GM12875 (cell line): ENCODE measurements at regions not wholly inside any gene's neighbourhood (a gene's known extent, or its start where the extent isn't known, plus 50 kb on each side); places are given as distances from the start of the nearest gene placed in this dataset.

Source experiments
- H3K4me3 ChIP-seq: one replicate; pipeline ENCODE4 v1.5.1; 2011; ENCODE audit warnings: low read depth, low read length, control low read depth
- TF ChIP-seq, protein P1 (sequence below): IDR thresholded peaks from 2 replicates; pipeline ENCODE4 v1.5.1; 2011; ENCODE audit warnings: low read depth, mild to moderate bottlenecking, control low read depth, inconsistent platforms, low read length, moderate library complexity, borderline replicate concordance; ENCODE audit not compliant: insufficient read depth

DNA sequence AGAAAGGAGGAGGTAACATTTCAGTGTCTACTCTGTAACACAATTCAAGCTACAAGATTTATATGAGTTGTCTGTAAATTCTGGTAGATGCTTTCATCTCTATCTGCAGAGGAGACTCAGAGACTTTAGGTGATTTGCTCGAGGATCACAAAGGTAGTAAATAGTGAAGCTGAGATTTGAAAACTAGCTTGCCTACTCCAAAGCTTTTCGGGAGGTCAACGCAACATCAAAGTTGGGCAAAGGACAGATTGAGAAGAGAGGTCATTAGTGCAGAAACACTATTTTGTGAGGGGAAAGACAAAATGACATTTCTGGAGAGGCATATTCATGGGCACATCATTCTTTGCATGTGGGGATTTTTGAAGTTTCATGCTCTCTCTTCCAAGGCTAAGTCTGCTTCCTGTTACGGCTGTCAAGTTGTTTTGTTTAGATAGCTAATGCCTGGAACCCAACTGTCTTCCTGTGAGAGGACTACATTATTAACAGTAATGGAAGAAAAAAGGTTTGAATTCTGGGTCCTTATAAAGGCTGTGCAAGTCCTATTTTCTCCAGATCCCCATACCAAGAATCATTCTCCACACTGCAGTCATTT lies 413.5 kb upstream of the ZNF462 start:
- no peak overlapping the region for H3K4me3 ChIP-seq
- TF ChIP-seq, protein P1, sequence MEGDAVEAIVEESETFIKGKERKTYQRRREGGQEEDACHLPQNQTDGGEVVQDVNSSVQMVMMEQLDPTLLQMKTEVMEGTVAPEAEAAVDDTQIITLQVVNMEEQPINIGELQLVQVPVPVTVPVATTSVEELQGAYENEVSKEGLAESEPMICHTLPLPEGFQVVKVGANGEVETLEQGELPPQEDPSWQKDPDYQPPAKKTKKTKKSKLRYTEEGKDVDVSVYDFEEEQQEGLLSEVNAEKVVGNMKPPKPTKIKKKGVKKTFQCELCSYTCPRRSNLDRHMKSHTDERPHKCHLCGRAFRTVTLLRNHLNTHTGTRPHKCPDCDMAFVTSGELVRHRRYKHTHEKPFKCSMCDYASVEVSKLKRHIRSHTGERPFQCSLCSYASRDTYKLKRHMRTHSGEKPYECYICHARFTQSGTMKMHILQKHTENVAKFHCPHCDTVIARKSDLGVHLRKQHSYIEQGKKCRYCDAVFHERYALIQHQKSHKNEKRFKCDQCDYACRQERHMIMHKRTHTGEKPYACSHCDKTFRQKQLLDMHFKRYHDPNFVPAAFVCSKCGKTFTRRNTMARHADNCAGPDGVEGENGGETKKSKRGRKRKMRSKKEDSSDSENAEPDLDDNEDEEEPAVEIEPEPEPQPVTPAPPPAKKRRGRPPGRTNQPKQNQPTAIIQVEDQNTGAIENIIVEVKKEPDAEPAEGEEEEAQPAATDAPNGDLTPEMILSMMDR, result no peak

DNA sequence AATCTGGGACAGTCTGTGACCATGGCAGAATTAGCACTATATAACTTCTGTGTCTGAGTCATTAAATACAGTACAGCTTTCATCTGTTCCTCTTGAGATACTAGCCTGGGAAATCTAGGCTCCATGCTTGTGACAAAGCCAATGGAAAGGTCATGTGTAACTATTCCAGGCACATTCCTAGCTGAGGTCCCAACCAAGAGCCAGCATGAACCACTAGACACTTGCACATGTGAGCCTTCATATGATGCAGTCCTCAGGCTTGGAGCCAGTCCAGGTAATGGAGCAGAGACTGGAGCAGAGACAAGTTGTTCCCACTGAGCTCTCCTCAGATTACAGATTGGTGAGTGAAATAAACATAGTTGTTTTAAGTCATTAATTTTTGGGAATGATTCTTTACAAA lies 412.4 kb upstream of the ZNF462 start:
- TF ChIP-seq, protein P1, result no peak
- H3K4me3 ChIP-seq, result no peak overlapping the region

DNA sequence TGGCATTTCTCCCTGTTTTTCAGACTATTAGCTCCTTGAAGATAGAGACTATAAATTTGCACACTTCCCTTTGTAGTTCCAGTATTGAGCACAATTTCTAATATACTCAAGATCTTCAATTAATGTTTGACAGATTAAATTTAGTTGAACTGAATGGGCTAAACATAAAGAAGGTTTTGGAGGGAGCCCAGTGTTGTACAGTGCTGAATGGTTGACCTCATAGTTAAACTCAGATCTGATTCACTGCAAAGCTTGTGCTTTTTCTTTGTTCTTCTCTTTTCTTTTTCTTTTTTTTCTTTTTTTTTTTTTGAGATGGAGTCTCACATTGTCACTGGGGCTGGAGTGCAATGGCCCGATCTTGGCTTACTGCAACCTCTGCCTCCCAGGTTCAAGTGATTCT lies 411.7 kb upstream of the ZNF462 start:
- H3K4me3 ChIP-seq, result no peak overlapping the region
- TF ChIP-seq, protein P1, result no peak

DNA sequence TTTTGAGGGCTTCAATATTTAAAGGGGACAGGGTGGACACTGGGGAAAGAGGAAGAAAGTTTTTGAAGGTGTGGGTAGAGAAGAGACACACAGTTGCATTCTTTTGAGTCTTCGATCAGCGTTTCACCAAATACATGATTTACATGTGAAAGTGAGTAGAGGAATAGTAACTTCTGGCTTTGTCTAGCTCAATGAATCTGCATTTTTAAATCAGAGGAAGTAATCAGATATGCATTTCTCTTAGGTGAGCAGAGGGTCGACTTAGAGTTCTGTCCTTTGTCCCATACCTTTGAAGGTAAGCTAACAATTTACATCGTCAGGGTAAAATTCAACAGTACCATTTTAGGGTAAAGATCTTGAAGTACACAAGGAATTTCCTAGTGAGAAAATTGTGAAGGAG lies 406.4 kb upstream of the ZNF462 start:
- TF ChIP-seq, protein P1, result no peak
- H3K4me3 ChIP-seq, result no peak overlapping the region

DNA sequence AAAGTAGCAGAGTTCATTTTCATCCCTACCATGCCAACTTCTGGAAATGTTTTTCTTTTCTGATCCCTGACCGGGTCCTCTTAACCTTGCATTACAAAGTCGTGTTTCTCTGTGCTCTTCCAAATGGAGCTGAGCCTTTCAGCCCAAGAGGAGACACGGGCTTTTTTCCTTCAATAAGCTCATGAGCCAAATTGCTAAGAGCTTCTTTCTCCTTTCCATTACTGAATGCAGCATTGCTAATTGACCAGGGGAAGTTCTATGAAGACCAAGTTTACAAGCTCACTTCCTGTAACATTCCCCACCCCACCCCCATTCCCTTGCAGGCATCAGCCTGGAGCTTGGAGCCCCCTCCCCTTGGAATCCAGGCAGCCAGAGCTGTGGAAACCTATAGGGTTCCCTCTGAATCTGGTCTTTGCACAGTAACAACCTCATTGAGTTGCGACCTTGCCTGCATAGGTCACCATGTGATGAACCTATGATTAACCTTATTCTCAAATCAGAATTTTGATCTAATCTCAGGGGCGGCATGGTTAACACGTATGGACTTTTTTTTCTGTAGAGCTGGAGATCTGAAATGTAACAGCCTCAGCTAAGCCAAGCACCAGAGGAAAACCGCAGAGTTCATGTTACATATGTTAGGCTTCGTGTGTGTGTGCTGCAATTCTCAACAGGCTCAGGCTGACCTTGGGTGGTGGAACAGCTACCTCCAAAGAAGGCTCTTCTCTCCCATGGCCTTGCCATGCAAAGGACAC lies 395.7 kb upstream of the ZNF462 start:
- H3K4me3 ChIP-seq, result no peak overlapping the region
- TF ChIP-seq, protein P1, result no peak

DNA sequence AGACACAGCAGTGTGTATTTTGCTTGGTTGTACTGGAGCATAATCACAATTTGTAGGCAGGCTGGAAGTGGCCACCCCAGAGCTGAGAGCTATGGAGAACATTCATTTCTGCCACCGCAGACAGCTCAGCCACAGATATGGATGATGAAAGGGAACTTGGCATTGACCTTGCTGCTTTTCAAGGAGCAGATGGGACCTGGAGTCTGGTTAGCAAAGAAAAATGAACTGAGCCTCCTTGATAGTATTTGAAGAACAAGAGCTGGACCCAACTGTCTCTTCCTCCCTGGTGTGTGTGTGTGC lies 395.2 kb upstream of the ZNF462 start:
- TF ChIP-seq, protein P1, result no peak
- no peak overlapping the region for H3K4me3 ChIP-seq

DNA sequence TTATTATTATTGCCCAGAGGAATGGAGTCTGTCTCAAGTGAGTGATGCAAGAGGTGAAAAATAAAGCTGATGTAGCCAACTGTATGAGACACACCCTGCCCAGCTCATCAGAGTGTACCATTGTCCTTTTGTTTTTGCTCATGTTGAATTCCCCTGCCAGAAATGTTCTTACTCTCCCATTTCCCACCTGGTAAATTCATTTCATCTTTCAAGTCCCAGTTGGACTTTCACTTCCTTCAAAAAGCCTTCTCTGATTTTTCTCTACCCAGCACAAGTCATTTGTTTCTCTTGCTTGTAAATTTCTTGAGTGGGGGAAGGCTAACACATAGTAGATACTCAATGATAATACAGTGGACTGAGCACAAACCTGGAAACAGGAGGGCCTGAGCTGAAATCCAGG lies 394.5 kb upstream of the ZNF462 start:
- TF ChIP-seq, protein P1, result no peak
- no peak overlapping the region for H3K4me3 ChIP-seq
